SK-N-MC (cell line): ENCODE measurements at regions not wholly inside any gene's neighbourhood (a gene's known extent, or its start where the extent isn't known, plus 50 kb on each side); places are given as distances from the start of the nearest gene placed in this dataset.

Experiments
- EZH2 ChIP-seq: fragments of 200-600 bp; sonication (generic); IDR thresholded peaks from one replicate; pipeline ENCODE4 v1.6.1; 2017; ENCODE audit warnings: antibody characterized with exemption
- POLR2AphosphoS5 ChIP-seq: IDR thresholded peaks from 2 replicates; pipeline ENCODE4 v1.6.1; 2012; ENCODE audit warnings: mild to moderate bottlenecking, low read depth, low read length, borderline replicate concordance

DNA sequence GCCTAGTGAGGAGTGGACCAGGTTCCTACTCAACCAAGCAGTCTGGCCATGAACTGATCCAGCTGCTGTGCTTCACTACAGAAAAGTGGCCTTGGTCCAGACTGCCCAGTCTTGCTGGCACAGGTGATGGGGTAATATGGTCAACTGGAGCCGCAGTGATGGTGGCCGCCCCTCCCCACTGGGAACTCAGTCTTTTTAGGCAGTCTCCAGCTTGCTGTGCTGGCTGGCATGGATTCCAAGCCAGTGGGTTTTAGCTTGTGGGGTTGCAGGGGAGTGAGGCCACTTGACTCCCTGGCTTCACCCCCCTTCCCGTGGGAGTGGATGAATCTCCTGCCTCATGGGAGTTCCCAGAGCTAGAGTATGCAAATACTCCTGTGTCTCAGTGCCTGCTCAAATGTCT lies 52.7 kb upstream of the CDK6 start:
- no peak for TF ChIP-seq POLR2AphosphoS5
- no peak for TF ChIP-seq EZH2
